IPS-15b (cell line): ENCODE measurements at regions not wholly inside any gene's neighbourhood (a gene's known extent, or its start where the extent isn't known, plus 50 kb on each side); places are given as distances from the start of the nearest gene placed in this dataset.

Source experiments
- H3K27me3 ChIP-seq: one replicate; pipeline ENCODE4 v1.6.1; 2013; ENCODE audit warnings: low read length; ENCODE audit not compliant: control insufficient read depth, insufficient read depth
- H3K36me3 ChIP-seq: one replicate; pipeline ENCODE4 v1.6.1; 2013; ENCODE audit warnings: low read length; ENCODE audit not compliant: control insufficient read depth, insufficient read depth
- H3K4me1 ChIP-seq: one replicate; pipeline ENCODE4 v1.6.1; 2013; ENCODE audit warnings: mild to moderate bottlenecking, low read length; ENCODE audit not compliant: control insufficient read depth, insufficient read depth
- H3K4me3 ChIP-seq: one replicate; pipeline ENCODE4 v1.5.1; 2013; ENCODE audit warnings: low read depth, low read length
- H3K9ac ChIP-seq: one replicate; pipeline ENCODE4 v1.6.1; 2013; ENCODE audit warnings: low read depth, mild to moderate bottlenecking, low read length
- H3K9me3 ChIP-seq: one replicate; pipeline ENCODE4 v1.6.1; 2013; ENCODE audit warnings: mild to moderate bottlenecking, low read length; ENCODE audit not compliant: control insufficient read depth, insufficient read depth

DNA sequence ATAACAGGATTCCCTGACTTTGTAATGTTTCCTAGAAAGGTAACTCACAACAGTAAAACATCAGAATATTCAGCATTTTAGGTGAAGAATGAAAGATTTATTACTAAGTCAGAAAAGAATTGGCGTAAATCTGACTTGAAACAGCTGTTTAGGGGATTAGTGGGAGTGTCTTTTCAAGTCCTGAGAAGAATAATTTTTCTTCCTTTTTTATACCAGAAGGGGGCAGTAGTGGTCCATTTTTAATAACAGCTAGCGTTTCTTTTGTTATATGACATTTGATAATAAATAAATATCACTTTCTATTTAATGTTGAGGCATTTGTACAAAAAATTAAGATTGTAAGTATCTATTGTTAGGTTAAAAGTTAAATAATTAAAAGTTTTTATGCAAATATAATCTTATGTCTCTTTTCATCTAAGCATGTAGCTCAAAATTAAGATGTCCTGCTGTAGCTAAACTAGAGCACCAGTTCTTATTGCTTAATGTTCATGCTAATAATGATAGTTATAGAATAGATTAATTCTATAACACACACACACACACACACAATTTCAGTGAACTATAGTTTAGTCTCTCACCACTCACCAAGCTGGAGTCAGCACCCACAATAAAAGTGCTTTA, 258.7 kb upstream of the ARRDC3 start:
- H3K9ac ChIP-seq, result no peak overlapping the region
- H3K4me3 ChIP-seq, result no peak overlapping the region
- no peaks in the 10 kb centered on the region for H3K9me3 ChIP-seq
- no peaks in the 10 kb centered on the region for H3K27me3 ChIP-seq
- no peaks in the 10 kb centered on the region for H3K36me3 ChIP-seq
- H3K4me1 ChIP-seq, result peaks cover 6% of the 10 kb centered on the region

DNA sequence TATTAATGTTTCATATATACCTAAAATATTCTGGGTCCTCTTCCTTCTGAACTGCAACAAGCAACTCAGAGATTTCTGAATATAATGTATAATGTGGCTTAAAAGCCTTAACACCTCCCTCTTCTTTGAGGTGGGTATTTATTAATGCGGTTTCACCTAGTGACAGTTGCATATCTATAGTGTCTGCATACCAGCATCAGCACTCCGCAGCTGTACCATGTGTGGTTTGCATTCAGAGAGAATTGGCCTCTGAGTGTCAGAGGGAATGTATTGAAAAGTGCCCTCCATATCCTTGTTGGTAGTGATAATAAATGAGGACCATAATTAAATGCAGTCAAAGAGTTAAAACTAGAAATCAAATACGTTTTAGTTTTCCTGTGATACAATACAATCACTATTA, 256.6 kb upstream of the ARRDC3 start:
- H3K27me3 ChIP-seq, result no peaks in the 10 kb centered on the region
- no peaks in the 10 kb centered on the region for H3K9me3 ChIP-seq
- no peak overlapping the region for H3K9ac ChIP-seq
- H3K4me1 ChIP-seq, result peaks cover 6% of the 10 kb centered on the region
- no peak overlapping the region for H3K4me3 ChIP-seq
- H3K36me3 ChIP-seq, result no peaks in the 10 kb centered on the region

DNA sequence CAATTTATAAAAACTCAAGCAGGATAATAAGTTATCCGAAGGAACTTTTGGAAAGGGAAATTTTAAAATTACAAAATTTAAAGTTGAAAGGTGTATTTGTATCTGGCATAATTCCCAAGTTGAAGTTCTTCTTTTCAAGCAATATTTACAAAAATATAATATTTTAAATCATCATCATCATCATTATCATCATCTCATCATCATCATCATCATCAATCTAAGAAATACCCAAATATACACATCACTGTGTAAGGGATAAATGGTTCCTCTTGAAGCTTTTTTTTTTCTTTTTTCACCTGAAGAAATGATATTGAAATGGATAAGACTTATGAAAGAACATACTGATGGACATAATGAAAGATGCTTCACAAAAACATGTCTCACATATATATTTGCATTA, 254.9 kb upstream of the ARRDC3 start:
- Histone ChIP-seq H3K4me1 (peaks cover 4% of the 10 kb centered on the region), H3K9ac (no peak overlapping the region), H3K36me3 (no peaks in the 10 kb centered on the region), H3K9me3 (no peaks in the 10 kb centered on the region), H3K4me3 (no peak overlapping the region), H3K27me3 (no peaks in the 10 kb centered on the region)

DNA sequence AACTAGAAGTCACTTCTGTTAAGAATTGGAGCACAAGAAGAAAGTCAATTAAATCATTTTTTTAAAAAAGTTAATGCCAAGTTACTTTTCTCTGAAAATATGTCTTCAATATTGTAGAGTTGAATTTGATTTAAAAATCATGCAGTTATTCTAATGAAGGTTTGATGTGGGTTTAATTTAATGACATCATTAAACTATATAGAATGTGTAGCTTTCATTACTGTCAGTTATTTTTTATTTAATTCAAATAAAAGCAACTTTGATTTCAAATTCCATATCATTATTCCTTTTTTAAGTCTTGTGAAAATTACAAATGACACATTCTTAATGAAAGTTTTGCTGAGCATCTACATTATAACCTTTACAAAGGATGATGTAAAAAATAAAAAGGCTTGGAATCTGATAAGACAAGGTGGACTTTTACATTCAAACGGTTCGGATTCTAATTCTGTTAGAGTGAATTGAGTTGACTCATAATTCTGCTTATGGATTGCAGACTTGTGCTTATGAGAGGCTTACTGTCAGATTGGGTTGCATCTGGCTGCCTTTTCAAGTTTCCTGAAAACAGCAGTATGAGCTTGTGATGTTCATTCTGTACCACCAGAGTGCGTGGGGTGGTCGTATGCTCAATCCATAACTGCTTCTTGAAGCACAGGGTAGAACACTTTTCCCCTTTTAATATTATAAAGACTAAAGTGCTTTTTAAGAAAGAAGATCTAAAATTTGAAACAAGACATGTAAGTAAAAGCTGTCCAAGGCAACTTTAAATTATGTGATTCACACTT, 253.0 kb upstream of the ARRDC3 start:
- Histone ChIP-seq H3K4me1 (peaks cover 2% of the 10 kb centered on the region), H3K27me3 (no peaks in the 10 kb centered on the region), H3K9me3 (no peaks in the 10 kb centered on the region), H3K36me3 (no peaks in the 10 kb centered on the region), H3K4me3 (no peak overlapping the region), H3K9ac (no peak overlapping the region)

DNA sequence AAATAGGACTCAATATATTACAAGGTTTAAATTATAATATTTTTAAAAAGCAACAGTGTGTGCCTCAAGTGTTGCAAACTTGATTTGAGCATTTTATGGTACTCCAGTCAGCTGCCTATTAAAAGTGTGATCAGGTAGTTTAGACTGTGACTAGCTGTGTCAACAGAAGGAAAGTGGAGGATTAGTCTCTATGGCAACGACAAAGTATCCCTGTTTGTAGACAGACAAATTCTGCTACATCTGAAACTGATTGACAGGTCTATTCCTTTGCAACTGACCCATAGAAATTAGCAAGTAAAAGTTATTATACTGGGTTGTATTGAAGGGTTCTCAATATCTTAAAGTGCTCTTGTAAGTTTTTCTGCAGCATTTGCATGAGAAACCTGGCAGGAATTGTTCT, 249.8 kb upstream of the ARRDC3 start:
- H3K9ac ChIP-seq, result no peak overlapping the region
- H3K4me1 ChIP-seq, result no peaks in the 10 kb centered on the region
- no peaks in the 10 kb centered on the region for H3K36me3 ChIP-seq
- H3K4me3 ChIP-seq, result no peak overlapping the region
- no peaks in the 10 kb centered on the region for H3K9me3 ChIP-seq
- no peaks in the 10 kb centered on the region for H3K27me3 ChIP-seq

DNA sequence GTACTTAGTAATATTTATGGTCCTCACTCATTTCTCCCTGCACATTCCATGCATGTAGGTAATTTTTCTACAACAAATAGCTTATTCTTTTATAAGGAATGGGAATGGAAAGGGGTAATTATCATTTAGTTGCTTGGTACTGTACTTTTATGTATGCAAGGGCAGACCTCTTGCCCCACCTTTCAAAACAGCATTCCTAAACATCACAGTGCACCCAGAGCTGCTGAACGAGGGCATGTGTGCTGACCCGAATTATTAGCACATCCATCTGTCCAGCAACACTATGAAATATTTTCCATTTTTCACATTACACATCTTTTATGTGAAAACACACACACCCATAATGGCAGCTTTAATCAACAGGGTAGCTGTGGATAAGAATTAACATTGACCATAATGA, 228.6 kb upstream of the ARRDC3 start:
- Histone ChIP-seq H3K4me3 (no peak overlapping the region), H3K27me3 (no peaks in the 10 kb centered on the region), H3K9me3 (no peaks in the 10 kb centered on the region), H3K4me1 (no peaks in the 10 kb centered on the region), H3K36me3 (no peaks in the 10 kb centered on the region), H3K9ac (no peak overlapping the region)

DNA sequence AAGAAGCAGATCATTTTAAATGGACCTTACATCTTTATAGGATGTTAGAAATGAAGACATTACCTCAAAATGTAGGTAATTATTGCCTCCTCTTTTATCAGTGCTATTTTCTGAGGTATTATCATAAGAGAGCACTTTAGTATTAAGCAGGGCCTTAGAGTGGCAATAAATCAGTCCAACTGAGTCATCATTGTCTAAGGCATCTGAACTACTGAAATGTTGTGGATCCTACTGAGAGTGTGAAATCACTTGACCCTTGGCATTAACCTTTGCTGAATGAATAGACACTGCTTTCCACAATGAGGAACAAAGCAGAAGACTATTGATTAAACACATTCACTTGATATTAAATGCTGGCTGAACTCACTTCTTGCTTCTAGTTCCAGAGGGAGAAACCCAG, 224.6 kb upstream of the ARRDC3 start:
- Histone ChIP-seq H3K9me3 (no peaks in the 10 kb centered on the region), H3K36me3 (no peaks in the 10 kb centered on the region), H3K9ac (no peak overlapping the region), H3K4me3 (no peak overlapping the region), H3K4me1 (no peaks in the 10 kb centered on the region), H3K27me3 (no peaks in the 10 kb centered on the region)

DNA sequence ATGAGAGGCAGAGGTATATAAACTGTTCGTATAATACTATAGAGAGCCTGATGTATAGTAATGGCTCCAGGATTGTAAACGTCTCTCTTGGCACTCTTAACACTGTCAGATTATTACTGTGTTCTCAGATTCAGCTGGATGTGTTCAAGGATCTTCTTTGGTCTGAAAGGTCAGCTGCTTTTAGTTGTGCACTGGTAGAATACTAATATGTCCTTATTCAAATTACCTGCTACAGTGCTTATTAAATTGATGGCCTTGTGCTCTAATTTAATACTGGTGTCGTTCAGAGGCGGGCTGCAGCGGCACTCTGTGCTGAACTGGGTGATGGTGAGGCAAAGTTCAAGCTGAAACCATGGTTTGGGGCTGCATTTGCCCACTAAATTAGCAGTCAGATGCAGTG, 216.7 kb upstream of the ARRDC3 start:
- Histone ChIP-seq H3K36me3 (no peaks in the 10 kb centered on the region), H3K4me1 (no peaks in the 10 kb centered on the region), H3K27me3 (no peaks in the 10 kb centered on the region), H3K9me3 (no peaks in the 10 kb centered on the region), H3K4me3 (no peak overlapping the region), H3K9ac (no peak overlapping the region)

DNA sequence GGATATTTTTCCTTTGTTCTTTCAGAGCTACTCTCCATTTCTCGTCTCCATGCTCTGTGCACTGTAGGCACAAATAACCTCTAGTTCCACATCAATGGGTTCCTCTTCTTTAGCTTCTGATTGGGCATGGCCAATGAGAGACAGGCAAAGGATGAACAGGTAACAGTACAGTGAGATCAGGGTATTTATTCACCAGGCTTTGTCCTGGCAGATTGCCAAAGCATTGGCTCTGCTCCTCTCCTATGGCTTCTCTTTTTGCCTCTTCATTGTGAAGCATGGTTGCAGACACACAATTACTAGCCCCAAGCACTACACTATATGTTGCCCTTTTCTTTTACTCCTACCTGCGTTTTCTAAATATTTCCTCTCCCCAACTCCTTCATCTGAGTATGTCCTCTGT, 215.1 kb upstream of the ARRDC3 start:
- H3K4me1 ChIP-seq, result no peaks in the 10 kb centered on the region
- no peaks in the 10 kb centered on the region for H3K27me3 ChIP-seq
- H3K9me3 ChIP-seq, result no peaks in the 10 kb centered on the region
- H3K4me3 ChIP-seq, result no peak overlapping the region
- H3K9ac ChIP-seq, result no peak overlapping the region
- no peaks in the 10 kb centered on the region for H3K36me3 ChIP-seq

DNA sequence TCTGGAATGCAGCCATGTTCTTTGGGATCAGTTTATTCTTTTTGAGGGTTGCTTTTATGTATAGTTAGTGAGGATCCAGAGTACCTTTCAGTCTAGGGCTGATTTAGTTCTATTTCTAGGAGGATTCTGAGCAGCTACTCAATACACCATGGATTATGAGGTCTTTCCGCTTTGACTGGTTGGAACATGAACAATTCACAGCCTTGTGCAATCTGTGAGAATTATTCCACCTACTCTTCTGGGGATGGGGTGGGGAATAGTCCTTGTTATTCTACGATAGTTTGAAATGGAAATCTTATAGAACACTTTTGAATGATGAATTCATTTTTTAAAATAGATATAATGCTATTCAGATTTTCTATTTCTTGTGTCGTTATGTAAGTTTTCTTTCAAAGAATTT, 212.3 kb upstream of the ARRDC3 start:
- no peaks in the 10 kb centered on the region for H3K4me1 ChIP-seq
- no peak overlapping the region for H3K9ac ChIP-seq
- no peaks in the 10 kb centered on the region for H3K36me3 ChIP-seq
- no peak overlapping the region for H3K4me3 ChIP-seq
- peaks cover 8% of the 10 kb centered on the region for H3K9me3 ChIP-seq
- no peaks in the 10 kb centered on the region for H3K27me3 ChIP-seq

DNA sequence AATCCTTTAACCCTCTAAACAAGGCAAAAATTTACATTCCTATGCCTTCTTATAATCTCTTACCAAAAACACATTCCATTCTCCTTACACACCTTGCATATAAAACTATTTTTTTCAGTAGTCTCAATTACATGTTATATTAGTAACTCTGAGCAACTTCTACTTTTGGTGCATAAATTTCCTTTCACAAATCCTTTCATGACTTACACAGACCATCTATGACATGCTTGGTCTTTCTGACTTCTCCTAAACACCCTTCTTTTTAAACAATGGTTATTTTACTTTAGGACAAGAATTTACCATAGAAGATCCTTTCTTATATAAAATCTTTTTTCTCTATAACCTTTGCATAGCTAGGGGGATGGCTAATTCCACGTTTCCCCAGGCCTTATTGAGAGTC, 208.0 kb upstream of the ARRDC3 start:
- peaks cover 15% of the 10 kb centered on the region for H3K9me3 ChIP-seq
- no peaks in the 10 kb centered on the region for H3K4me1 ChIP-seq
- H3K9ac ChIP-seq, result no peak overlapping the region
- H3K4me3 ChIP-seq, result no peak overlapping the region
- no peaks in the 10 kb centered on the region for H3K27me3 ChIP-seq
- no peaks in the 10 kb centered on the region for H3K36me3 ChIP-seq

DNA sequence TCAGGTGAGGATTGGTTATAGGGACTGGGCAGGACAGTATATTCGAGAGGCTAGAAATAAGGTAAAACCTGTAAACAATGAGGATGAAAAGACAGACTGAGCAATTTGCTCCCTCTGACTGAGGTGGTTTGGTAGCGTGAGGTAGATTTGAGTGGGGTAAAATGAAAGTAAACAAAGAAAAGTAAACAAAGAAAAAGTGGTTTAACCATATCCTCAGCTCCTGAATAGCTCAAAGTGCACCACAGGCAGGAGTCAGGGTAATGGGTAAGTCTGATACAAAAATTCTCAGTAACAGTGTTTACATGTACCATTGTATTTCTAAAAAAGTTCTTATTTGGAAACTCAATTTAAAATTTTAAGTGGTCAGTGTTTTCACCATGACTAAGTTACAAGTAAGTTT, 203.1 kb upstream of the ARRDC3 start:
- no peak overlapping the region for H3K4me3 ChIP-seq
- H3K9me3 ChIP-seq, result peaks cover 14% of the 10 kb centered on the region
- H3K4me1 ChIP-seq, result no peaks in the 10 kb centered on the region
- no peaks in the 10 kb centered on the region for H3K36me3 ChIP-seq
- H3K27me3 ChIP-seq, result no peaks in the 10 kb centered on the region
- no peak overlapping the region for H3K9ac ChIP-seq
